ENCODE measurements at regions not wholly inside any gene's neighbourhood (a gene's known extent, or its start where the extent isn't known, plus 50 kb on each side); places are given as distances from the start of the nearest gene placed in this dataset.

GRCh38 chr2:9712263-9712662 is 81.5 kb upstream of the YWHAQ start:
- Histone ChIP-seq H3K4me3 (no peak overlapping the region), H3K27ac (no peak overlapping the region), H3K4me1 (peaks cover 0 to 1% (median 0%) of the 10 kb centered on the region in 4 donors), H3K27me3 (no peaks in the 10 kb centered on the region), H3K36me3 (no peaks in the 10 kb centered on the region), H3K9me3 (no peaks in the 10 kb centered on the region)
- 71 to 78% methylated on average over 1 to 11 of the region's 11 CpGs for WGBS, 2 donors (ENCODE audit: low coverage in 1 of 2)
- no peak for TF ChIP-seq EP300 (IDR thresholded peaks at IDR 0.05; ENCODE audit: low read depth)
- in situ Hi-C loops (cut with MboI; ENCODE audit: low pct_ligation_motif_present in 1 of 4, low pct_unique_long_range_greater_than_20kb in 1 of 4, low sequenced_read_pairs in 3 of 4) (no loop called here), intact Hi-C loops (cut with DNase I; ENCODE audit: low total_unique reads) (no loop called here)
- no peak for DNase-seq

- Histone ChIP-seq H3K4me3 (no peak overlapping the region), H3K27me3 (no peaks in the 10 kb centered on the region), H3K4me1 (peaks cover 0 to 9% (median 0%) of the 10 kb centered on the region in 4 donors), H3K27ac (no peak overlapping the region), H3K36me3 (no peaks in the 10 kb centered on the region), H3K9me3 (no peaks in the 10 kb centered on the region)
- intact Hi-C loops (cut with DNase I; ENCODE audit: low total_unique reads) (no loop called here), in situ Hi-C loops (cut with MboI; ENCODE audit: low pct_ligation_motif_present in 1 of 4, low pct_unique_long_range_greater_than_20kb in 1 of 4, low sequenced_read_pairs in 3 of 4) (no loop called here)
- TF ChIP-seq EP300 (IDR thresholded peaks at IDR 0.05; ENCODE audit: low read depth) = no peak
- no peak for TF ChIP-seq CTCF (IDR thresholded peaks at IDR 0.05)
- no peak for TF ChIP-seq POLR2A (IDR thresholded peaks at IDR 0.05)
- TF ChIP-seq POLR2AphosphoS5 (IDR thresholded peaks at IDR 0.05) = no peak
- WGBS, 2 donors (ENCODE audit: low coverage in 1 of 2) = 82 to 87% methylated on average over 5 to 14 of the region's 14 CpGs
- DNase-seq = no peak
Observed at GRCh38 chr2:9714630-9715214, 83.9 kb upstream of the YWHAQ start.

GRCh38 chr2:9715238-9715637 is 84.4 kb upstream of the YWHAQ start:
- intact Hi-C loops (cut with DNase I; ENCODE audit: low total_unique reads) = no loop called here

GRCh38 chr2:9717886-9718451 is 87.2 kb upstream of the YWHAQ start:
- no peak overlapping the region for H3K27ac ChIP-seq
- no peaks in the 10 kb centered on the region for H3K36me3 ChIP-seq
- intact Hi-C loops (cut with DNase I; ENCODE audit: low total_unique reads) (no loop called here), in situ Hi-C loops (cut with MboI; ENCODE audit: low pct_ligation_motif_present in 1 of 4, low pct_unique_long_range_greater_than_20kb in 1 of 4, low sequenced_read_pairs in 3 of 4) (no loop called here)
- no peaks in the 10 kb centered on the region for H3K27me3 ChIP-seq
- 90 to 92% methylated on average over 7 of the region's 7 CpGs for WGBS, 2 donors (ENCODE audit: low coverage in 1 of 2)
- DNase-seq = no peak
- H3K9me3 ChIP-seq = no peaks in the 10 kb centered on the region
- no peak for TF ChIP-seq POLR2A (IDR thresholded peaks at IDR 0.05)
- TF ChIP-seq CTCF (IDR thresholded peaks at IDR 0.05) = no peak
- TF ChIP-seq EP300 (IDR thresholded peaks at IDR 0.05; ENCODE audit: low read depth) = no peak
- no peak for TF ChIP-seq POLR2AphosphoS5 (IDR thresholded peaks at IDR 0.05)
- peaks cover 0 to 9% (median 0%) of the 10 kb centered on the region in 4 donors for H3K4me1 ChIP-seq
- no peak overlapping the region for H3K4me3 ChIP-seq

More at GRCh38 chr2:9715238-9715637, 84.4 kb upstream of the YWHAQ start:
- Histone ChIP-seq H3K36me3 (no peaks in the 10 kb centered on the region), H3K9me3 (no peaks in the 10 kb centered on the region), H3K4me3 (no peak overlapping the region), H3K27me3 (no peaks in the 10 kb centered on the region), H3K4me1 (peaks cover 0 to 9% (median 0%) of the 10 kb centered on the region in 4 donors), H3K27ac (no peak overlapping the region)
- no peak for DNase-seq
- no peak for TF ChIP-seq POLR2AphosphoS5 (IDR thresholded peaks at IDR 0.05)
- TF ChIP-seq POLR2A (IDR thresholded peaks at IDR 0.05) = no peak
- no peak for TF ChIP-seq CTCF (IDR thresholded peaks at IDR 0.05)
- TF ChIP-seq EP300 (IDR thresholded peaks at IDR 0.05; ENCODE audit: low read depth) = no peak
- WGBS, 2 donors (ENCODE audit: low coverage in 1 of 2) = 86% methylated on average over 6 of the region's 6 CpGs; no CpG with 5 or more reads in 1 of the 2 donors
- in situ Hi-C loops (cut with MboI; ENCODE audit: low pct_ligation_motif_present in 1 of 4, low pct_unique_long_range_greater_than_20kb in 1 of 4, low sequenced_read_pairs in 3 of 4) = no loop called here
